ENCODE measurements at regions not wholly inside any gene's neighbourhood (a gene's known extent, or its start where the extent isn't known, plus 50 kb on each side); places are given as distances from the start of the nearest gene placed in this dataset.

DNA sequence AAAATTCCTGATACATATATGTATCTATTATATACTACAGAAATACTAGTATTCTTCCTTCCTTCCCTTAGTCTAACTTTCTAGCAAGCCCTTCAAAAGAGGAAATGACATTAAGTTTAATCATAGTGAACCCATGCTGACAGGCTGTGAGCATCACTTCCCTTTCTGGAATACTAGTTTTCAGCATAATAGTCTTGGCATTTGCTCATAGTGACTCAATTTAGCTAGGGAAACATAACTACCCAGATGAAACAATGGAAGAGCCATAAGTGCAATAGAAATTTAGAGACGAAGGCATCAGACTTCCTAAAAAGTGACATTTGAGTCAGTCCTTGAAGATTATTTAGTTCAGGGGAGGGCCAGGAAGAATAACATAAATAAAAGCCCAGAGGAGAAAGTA, 184.5 kb upstream of the CRY1 start:
- DNase-seq (ENCODE audit: low read depth) = peak; percentile 65

DNA sequence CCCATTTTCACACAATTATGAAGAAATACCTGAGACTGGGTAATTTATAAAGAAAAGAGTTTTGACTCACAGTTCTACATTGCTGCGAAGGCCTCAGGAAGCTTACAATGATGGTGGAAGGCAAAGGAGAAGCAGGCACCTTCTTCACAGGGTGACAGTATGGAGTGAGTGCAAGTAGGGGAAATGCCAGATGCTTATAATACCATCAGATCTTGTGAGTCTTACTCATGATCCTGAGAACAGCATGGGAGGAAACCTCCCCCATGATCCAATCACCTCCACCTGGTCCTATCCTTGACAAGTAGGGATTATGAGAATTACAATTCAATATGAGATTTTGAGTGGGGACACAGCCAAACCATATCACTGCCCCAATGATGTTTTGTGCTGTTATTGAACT, 189.3 kb upstream of the CRY1 start:
- no peak for DNase-seq (ENCODE audit: low read depth)

DNA sequence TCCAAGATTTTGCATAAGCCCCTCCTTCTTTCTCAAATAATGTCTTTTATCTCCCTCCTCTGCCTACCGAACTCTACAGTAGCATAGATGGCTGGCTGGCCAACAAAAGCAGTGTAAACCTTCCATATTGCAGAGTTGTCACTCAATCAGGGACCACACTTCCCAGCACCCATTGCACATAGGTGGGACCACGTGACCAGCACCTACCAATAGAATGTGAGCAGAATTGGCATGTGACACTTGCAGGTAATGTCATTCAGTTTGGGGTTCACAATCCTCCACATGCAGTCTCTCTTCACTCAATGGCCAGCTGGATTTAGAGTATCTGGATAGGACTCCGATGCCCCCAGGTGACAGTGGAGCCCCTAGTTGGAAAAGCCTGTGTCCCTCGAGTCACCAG, 190.3 kb upstream of the CRY1 start:
- DNase-seq (ENCODE audit: low read depth) = no peak

GRCh38 chr12:107284692-107285091, 191.3 kb upstream of the CRY1 start:
- no peak for DNase-seq (ENCODE audit: low read depth)

DNA sequence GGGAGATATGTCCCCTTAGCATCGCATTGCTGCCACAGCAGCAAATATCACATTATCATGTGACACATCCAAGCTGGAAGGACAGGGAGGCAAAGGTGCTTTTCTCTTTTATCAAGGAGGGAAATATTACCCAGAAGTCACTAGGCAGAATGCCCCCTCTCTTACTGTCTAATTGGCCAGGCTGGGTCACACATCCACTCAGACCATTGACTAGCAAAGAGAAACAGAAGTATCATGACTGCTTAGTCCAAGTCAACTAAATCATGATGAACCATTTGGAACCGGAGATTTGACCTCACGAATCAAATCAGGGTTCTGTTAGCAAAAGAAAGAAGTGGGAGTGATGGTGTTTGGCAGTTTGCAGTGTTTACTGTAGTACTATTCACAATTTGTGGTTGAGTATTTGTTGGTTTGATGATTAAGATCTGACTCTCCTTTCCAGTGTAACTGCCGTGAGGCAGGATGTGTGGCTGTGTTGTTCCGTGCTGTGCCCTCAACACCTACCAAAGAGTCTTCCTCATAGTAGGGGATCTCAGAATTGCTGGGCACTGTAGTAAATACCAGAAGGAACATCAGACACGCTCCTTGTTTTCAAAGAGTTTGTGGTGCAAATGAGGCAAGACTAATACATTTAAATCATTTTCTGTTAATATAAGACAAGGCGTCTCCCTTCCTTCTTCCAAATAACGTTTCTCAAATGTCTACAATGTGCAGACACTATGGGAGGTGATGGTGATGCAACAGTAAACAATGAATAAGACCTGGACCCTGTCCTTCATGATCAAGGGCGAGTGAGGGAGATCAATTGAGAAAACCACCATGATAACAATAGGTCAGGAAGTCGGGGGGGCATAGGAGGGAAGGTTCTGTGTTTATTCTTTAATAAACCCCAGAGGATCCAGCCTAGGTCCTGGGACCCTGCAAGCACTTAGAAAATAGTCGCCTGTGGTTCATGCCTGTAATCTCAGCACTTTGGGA, 194.4 kb upstream of the CRY1 start:
- DNase-seq (ENCODE audit: low read depth) = no peak

- no peak for DNase-seq (ENCODE audit: low read depth)
Measured at GRCh38 chr12:107288414-107289127, 195.2 kb upstream of the CRY1 start.

GRCh38 chr12:107291018-107291417, 197.7 kb upstream of the CRY1 start:
- DNase-seq (ENCODE audit: low read depth) = no peak

DNA sequence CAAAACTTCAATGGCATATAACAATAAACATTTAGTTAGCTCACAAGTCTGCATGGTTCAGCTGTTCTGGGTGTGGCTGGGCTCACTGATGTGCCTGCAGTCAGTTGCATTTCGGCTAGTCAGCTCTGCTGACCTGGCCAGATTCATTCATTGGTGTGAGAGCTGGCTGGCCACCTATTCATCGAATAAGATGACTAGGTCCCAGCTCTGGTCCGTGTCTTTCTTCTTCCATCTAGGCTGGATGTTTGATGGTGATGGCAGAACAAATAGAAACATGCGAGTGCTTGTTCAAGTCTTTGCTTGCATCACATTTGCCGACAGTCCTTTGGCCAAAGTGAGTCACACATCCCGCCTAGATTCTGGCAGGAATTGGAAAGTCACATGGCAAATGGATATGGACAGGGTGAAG, 203.3 kb upstream of the CRY1 start:
- DNase-seq (ENCODE audit: low read depth) = no peak

GRCh38 chr12:107302649-107303341, 209.4 kb upstream of the CRY1 start:
- no peak for DNase-seq (ENCODE audit: low read depth)

- no peak for DNase-seq (ENCODE audit: low read depth)
Measured at GRCh38 chr12:107304588-107305532, 211.5 kb upstream of the CRY1 start.

DNA sequence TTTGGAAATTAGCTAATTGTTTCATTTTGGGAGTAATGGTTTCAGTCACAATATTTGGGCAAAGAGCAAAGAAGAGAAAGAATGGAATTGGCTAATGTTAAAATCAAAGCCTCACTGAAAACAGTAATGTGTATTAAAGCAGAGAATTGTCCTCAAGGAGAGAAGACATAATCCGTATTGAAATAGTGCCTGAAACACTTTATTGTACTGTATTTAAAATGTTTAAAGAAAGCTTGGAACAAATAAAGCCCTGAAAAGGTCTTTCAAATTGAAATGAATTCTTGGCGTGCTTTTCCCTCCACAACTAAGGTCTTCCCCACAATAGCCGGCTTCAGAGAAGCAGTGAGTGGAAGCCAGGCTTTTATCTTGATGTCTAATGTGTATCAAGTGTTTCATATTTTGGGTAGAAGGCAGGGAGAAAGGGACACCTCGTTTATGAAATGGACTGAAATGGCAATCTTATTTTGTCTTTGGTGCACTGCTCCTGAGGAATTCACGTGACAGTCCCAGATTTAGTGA, 212.9 kb upstream of the CRY1 start:
- no peak for DNase-seq (ENCODE audit: low read depth)

GRCh38 chr12:107308310-107308709, 215.0 kb upstream of the CRY1 start:
- no peak for DNase-seq (ENCODE audit: low read depth)

DNA sequence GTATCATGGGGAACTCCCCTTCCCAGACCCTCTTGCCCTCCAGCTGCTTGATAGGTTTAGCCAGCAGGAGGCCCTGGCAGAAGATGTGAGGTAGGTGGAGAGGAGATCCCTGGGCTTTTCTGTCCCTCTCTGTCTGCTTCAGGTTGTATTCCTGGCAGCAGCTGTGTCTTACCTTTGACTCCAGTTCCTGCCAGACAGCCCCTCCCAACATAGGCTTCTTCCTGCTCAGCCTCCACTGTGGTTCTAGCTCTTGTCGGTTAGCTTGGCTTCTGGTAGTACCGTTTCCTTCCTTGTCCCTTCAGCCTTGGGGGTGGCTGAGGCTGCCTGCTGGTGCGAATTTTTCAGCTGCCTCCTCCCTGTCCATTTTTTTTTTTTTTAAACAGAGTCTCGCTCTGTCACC, 215.7 kb upstream of the CRY1 start:
- DNase-seq (ENCODE audit: low read depth) = no peak

DNA sequence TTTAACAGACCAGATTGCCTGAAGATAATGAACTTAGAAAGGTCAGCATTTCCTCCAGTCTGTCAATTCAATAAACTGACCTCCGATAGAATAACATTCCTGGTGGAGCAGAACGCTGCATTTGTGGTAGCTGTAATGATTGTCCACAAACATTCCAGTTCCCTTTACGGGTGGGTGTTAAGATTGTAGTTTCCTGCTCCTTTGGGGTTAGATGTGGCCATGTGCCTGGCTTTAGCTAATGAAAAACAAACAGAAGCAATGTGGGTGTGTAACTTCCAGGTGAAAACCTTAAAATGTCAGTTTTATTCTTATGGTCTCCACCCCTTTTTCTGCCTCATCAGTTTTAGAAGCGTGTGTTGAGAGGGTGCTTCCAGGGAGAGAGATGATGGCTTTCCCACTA, 217.3 kb upstream of the CRY1 start:
- DNase-seq (ENCODE audit: low read depth) = no peak

DNA sequence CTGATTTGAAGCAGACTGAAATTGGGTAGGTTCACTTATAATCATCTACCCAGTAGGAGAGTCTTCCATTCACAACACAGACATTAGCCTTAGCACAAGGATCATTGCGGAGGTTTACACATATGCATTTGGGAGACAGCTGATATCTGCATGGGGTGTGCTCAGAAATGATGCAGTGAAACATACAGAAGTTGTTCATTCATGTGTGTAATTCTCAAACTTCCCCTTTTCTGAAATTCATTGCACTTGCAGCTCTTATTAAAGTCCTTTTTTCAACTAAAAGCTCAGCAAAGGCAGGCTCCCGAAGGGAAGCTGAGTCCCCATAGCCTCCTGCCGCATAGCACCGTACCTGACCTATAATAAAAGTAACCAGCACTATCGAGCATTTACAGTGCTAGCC, 218.3 kb upstream of the CRY1 start:
- DNase-seq (ENCODE audit: low read depth) = no peak

- DNase-seq (ENCODE audit: low read depth) = peak; percentile 87
Measured at GRCh38 chr12:107317751-107318555, 224.6 kb upstream of the CRY1 start.

GRCh38 chr12:107318556-107318805, 225.1 kb upstream of the CRY1 start:
- DNase-seq (ENCODE audit: low read depth) = no peak

GRCh38 chr12:107318806-107319532, 225.6 kb upstream of the CRY1 start:
- DNase-seq (ENCODE audit: low read depth) = peak; percentile 46

GRCh38 chr12:107319533-107320032, 226.2 kb upstream of the CRY1 start:
- no peak for DNase-seq (ENCODE audit: low read depth)
